ENCODE measurements at regions not wholly inside any gene's neighbourhood (a gene's known extent, or its start where the extent isn't known, plus 50 kb on each side); places are given as distances from the start of the nearest gene placed in this dataset.

- Histone ChIP-seq H3K79me2 (ENCODE audit: control insufficient read depth, insufficient read depth, low read length) (no peaks in the 10 kb centered on the region), H3K4me2 (ENCODE audit: control insufficient read depth, extremely low read depth, insufficient read depth, low read depth, low read length) (peak overlapping the region; percentile 80), H3K27ac (ENCODE audit: control insufficient read depth, insufficient read depth, low read length) (no peak overlapping the region), H3K9ac (ENCODE audit: control insufficient read depth, extremely low read depth, insufficient read depth, low read length) (no peak overlapping the region), H3K9me3 (ENCODE audit: control insufficient read depth, low read depth, low read length) (no peaks in the 10 kb centered on the region), H2AFZ (ENCODE audit: control insufficient read depth, low read length) (no peak overlapping the region), H3K27me3 (ENCODE audit: control insufficient read depth, extremely low read depth, insufficient read depth, low read length) (peaks cover 19% of the 10 kb centered on the region), H3K36me3 (ENCODE audit: control insufficient read depth in 2 of 2, extremely low read depth in 1 of 2, insufficient read depth in 2 of 2, low read length in 2 of 2) (no peaks in the 10 kb centered on the region), H3K9me1 (ENCODE audit: control insufficient read depth, extremely low read depth, insufficient read depth, low read length) (no peaks in the 10 kb centered on the region), H4K20me1 (ENCODE audit: control insufficient read depth, extremely low read depth, insufficient read depth, low read length) (no peaks in the 10 kb centered on the region), H3K4me1 (ENCODE audit: control insufficient read depth, extremely low read depth, insufficient read depth, low read length) (no peaks in the 10 kb centered on the region), H3K4me3 (ENCODE audit: control insufficient read depth in 2 of 3, extremely low read depth in 1 of 3, insufficient read depth in 2 of 3, low read depth in 1 of 3, low read length in 3 of 3) (peak overlapping the region in 2 of 3 experiments; percentile 57)
- DNase-seq (ENCODE audit: low read depth, low spot score) (no peak), FAIRE-seq (no peak)
- dilution Hi-C loops (cut with MboI; ENCODE audit: extremely low pct_ligation_motif_present, low sequenced_read_pairs): no loop called here
- no peak for TF ChIP-seq EZH2 (IDR thresholded peaks at IDR 0.05; ENCODE audit: low read length)
- TF ChIP-seq CTCF (optimal IDR thresholded peaks at IDR 0.05 in 1 of 3, IDR thresholded peaks at IDR 0.05 in 1 of 3, conservative IDR thresholded peaks at IDR 0.05 in 1 of 3; ENCODE audit: extremely low read depth in 1 of 3, insufficient read depth in 2 of 3, low read length in 3 of 3): no peak
These were observed 239.2 kb upstream of the CPNE8 start for GRCh38 chr12:39144613-39145061.

- DNase-seq (ENCODE audit: low read depth, low spot score): no peak
- H4K20me1 ChIP-seq (ENCODE audit: control insufficient read depth, extremely low read depth, insufficient read depth, low read length): no peaks in the 10 kb centered on the region
- no peaks in the 10 kb centered on the region for H3K79me2 ChIP-seq (ENCODE audit: control insufficient read depth, insufficient read depth, low read length)
- no peaks in the 10 kb centered on the region for H3K9me1 ChIP-seq (ENCODE audit: control insufficient read depth, extremely low read depth, insufficient read depth, low read length)
- dilution Hi-C loops (cut with MboI; ENCODE audit: extremely low pct_ligation_motif_present, low sequenced_read_pairs): no loop called here
- FAIRE-seq: no peak
- no peak overlapping the region for H2AFZ ChIP-seq (ENCODE audit: control insufficient read depth, low read length)
- H3K36me3 ChIP-seq (ENCODE audit: control insufficient read depth in 2 of 2, extremely low read depth in 1 of 2, insufficient read depth in 2 of 2, low read length in 2 of 2): no peaks in the 10 kb centered on the region
- H3K4me2 ChIP-seq (ENCODE audit: control insufficient read depth, extremely low read depth, insufficient read depth, low read depth, low read length): no peak overlapping the region
- TF ChIP-seq CTCF (optimal IDR thresholded peaks at IDR 0.05 in 1 of 3, IDR thresholded peaks at IDR 0.05 in 1 of 3, conservative IDR thresholded peaks at IDR 0.05 in 1 of 3; ENCODE audit: extremely low read depth in 1 of 3, insufficient read depth in 2 of 3, low read length in 3 of 3) (no peak), EZH2 (IDR thresholded peaks at IDR 0.05; ENCODE audit: low read length) (no peak)
- no peak overlapping the region for H3K27ac ChIP-seq (ENCODE audit: control insufficient read depth, insufficient read depth, low read length)
- no peaks in the 10 kb centered on the region for H3K9me3 ChIP-seq (ENCODE audit: control insufficient read depth, low read depth, low read length)
- no peak overlapping the region for H3K4me3 ChIP-seq (ENCODE audit: control insufficient read depth in 2 of 3, extremely low read depth in 1 of 3, insufficient read depth in 2 of 3, low read depth in 1 of 3, low read length in 3 of 3)
- no peak overlapping the region for H3K9ac ChIP-seq (ENCODE audit: control insufficient read depth, extremely low read depth, insufficient read depth, low read length)
- H3K27me3 ChIP-seq (ENCODE audit: control insufficient read depth, extremely low read depth, insufficient read depth, low read length): peaks cover 3% of the 10 kb centered on the region
- H3K4me1 ChIP-seq (ENCODE audit: control insufficient read depth, extremely low read depth, insufficient read depth, low read length): no peaks in the 10 kb centered on the region
These were observed 232.9 kb upstream of the CPNE8 start for GRCh38 chr12:39138268-39138667.

Data from keratinocyte (primary cell).